Keratinocyte (primary cell): ENCODE measurements at regions not wholly inside any gene's neighbourhood (a gene's known extent, or its start where the extent isn't known, plus 50 kb on each side); places are given as distances from the start of the nearest gene placed in this dataset.

Experiments
- EZH2 ChIP-seq: IDR thresholded peaks from one replicate; pipeline ENCODE4 v1.6.1; 2012; ENCODE audit warnings: inconsistent platforms, mild to moderate bottlenecking, low read length, moderate library complexity
- TF ChIP-seq, protein P1 (sequence below), 3 experiments: IDR thresholded peaks in 1 of 3; conservative IDR thresholded peaks in 1 of 3; optimal IDR thresholded peaks in 1 of 3; 2 replicates in 2 of 3; 3 replicates in 1 of 3; pipeline versions ENCODE3 to v1.5.1; 2011; ENCODE audit warnings: low read length in 3 of 3, mild to moderate bottlenecking in 3 of 3, moderate library complexity in 2 of 3, control low read depth in 1 of 3, inconsistent platforms in 1 of 3; ENCODE audit not compliant: insufficient read depth in 2 of 3; ENCODE audit errors: extremely low read depth in 1 of 3

- TF ChIP-seq, protein P1, sequence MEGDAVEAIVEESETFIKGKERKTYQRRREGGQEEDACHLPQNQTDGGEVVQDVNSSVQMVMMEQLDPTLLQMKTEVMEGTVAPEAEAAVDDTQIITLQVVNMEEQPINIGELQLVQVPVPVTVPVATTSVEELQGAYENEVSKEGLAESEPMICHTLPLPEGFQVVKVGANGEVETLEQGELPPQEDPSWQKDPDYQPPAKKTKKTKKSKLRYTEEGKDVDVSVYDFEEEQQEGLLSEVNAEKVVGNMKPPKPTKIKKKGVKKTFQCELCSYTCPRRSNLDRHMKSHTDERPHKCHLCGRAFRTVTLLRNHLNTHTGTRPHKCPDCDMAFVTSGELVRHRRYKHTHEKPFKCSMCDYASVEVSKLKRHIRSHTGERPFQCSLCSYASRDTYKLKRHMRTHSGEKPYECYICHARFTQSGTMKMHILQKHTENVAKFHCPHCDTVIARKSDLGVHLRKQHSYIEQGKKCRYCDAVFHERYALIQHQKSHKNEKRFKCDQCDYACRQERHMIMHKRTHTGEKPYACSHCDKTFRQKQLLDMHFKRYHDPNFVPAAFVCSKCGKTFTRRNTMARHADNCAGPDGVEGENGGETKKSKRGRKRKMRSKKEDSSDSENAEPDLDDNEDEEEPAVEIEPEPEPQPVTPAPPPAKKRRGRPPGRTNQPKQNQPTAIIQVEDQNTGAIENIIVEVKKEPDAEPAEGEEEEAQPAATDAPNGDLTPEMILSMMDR (optimal IDR thresholded peaks at IDR 0.05 in 1 of 3, IDR thresholded peaks at IDR 0.05 in 1 of 3, conservative IDR thresholded peaks at IDR 0.05 in 1 of 3; ENCODE audit: extremely low read depth in 1 of 3, insufficient read depth in 2 of 3, low read length in 3 of 3) = no peak
- TF ChIP-seq EZH2 = no peak
Measured at GRCh38 chr7:110066843-110067242, 1024.1 kb upstream of the LRRN3 start.
